GM19372 (cell line): ENCODE measurements at regions not wholly inside any gene's neighbourhood (a gene's known extent, or its start where the extent isn't known, plus 50 kb on each side); places are given as distances from the start of the nearest gene placed in this dataset.

Source experiments
- ATAC-seq: cut with Tn5 transposase; IDR thresholded peaks from one replicate; pipeline ENCODE4 v1.9.1; 2021; ENCODE audit warnings: mild to moderate bottlenecking, low read depth, moderate library complexity; ENCODE audit not compliant: unreplicated experiment

DNA sequence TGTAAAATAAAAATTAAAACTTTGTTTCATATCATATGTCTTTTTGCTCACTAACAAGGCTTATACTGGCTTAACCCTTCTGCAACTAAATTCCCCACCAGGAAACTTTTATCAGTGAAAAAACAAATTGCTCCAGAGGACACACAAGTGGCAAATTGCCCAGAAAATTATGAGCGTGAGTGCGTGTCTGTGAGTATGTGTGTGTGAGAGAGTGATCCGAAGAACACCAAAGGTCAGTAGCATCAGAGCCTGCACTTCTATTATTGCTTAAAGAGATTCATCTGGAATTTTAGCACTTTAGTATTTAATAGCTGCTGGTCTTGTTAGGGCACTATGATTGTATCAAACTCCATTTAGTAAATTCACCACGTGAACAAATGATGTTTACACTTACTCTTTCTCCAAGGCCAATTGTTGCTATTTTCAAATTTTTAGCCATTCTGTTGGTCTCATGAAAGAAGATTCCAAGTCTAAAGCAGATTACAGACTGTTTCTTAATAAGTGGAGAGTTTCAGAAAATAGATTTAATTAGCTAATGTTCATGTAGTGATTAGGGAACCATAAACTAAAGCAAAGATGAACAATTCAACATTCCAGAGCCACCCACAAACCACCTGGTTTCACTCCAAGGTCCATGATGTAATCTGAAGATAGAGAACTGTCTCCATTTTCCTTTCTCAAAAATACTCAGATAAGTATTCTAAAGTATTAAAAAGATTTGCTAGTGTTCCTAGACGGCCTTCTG, 91.1 kb upstream of the IL12A start:
- no peak for ATAC-seq

DNA sequence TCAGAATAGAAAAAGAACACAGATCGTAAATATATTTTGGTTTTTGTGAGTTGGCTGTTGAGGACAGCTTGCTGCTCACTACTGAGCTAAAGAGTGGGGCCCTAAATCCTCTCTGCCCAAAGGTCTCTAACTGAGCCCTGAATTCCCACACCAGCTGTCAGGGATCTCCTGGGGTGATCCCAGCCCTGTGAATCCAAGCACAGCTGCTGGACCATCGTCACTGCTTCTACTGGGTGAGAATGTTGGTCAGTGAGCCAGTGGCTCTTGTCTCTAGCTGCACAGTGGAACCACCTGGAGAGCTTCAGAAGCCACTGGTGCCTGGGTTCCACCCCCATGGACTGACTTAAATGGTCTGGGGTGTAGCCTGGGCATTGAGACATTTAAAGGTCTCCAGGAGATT, 90.5 kb upstream of the IL12A start:
- no peak for ATAC-seq

DNA sequence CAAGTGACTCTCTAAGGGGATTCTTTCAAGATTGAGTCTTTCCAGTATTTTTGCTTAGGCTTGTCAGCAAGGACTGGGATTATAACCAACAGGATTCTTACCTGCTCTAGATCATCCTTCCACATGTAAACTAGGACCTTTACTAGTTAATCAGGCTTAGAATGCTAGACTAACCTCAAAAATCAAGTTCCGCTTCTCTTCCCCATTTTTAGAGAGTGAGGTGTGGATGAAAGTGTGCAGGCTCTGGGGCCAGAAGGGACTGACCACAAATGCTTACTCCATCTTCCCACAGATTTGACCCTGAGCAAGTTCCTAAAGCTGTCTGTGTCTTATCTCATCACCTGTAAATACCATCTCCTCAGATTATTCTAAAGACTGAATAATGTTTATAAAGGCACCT, 89.5 kb upstream of the IL12A start:
- ATAC-seq = no peak

DNA sequence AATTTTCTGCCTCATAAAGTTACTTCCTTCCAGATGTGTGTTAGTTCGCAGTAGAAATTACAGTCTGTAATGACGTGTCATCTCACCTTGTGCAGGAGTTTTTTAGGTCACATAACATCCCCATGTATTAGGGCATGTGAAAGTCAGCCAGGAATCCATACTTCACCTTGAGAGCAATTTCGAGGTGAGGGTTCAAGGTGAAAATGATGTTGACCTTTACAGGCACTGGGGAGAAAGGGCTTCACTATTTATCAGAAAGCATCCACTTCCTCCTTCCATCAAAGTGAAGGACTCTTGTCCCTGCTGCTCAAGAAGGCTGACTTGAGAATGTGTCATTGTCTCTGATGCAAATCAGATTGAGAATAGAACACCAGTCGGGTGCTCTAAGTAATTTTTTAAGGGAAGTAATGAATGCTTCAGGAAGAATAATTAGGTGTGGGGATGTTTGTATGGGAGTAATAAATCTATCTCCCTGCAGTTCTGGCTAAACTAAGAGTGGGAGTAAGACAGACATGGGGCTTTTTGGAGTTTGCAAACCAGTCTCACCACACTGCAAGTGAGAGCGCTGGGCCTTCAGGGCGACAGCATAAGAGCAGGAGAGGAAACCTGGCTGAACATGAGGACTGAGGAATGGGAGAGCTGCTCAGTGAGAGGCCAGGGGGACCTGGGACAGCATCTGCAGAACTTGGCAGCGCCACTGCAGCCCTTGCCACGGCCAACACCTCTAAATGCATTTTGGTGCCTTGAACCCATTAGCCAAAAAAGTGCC, 85.9 kb upstream of the IL12A start:
- ATAC-seq = peak; percentile 51

DNA sequence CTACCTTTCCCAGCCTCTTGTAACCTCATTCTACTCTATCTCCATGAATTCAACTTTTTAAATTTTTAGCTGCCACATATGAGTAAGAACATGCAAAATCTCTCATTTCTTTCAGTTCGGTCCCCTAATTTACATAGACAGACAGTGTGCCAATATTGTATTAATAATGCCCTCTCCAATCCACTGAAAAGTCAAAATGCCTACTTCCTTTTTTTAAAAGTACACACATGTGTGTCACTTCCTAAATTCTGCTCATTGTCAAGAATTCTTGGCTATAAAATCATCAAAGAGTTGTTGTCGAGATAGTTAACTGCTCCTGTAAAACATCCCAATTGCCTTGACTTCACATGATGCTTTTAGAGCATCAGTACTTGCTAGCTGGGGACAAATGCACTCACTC, 84.2 kb upstream of the IL12A start:
- no peak for ATAC-seq

DNA sequence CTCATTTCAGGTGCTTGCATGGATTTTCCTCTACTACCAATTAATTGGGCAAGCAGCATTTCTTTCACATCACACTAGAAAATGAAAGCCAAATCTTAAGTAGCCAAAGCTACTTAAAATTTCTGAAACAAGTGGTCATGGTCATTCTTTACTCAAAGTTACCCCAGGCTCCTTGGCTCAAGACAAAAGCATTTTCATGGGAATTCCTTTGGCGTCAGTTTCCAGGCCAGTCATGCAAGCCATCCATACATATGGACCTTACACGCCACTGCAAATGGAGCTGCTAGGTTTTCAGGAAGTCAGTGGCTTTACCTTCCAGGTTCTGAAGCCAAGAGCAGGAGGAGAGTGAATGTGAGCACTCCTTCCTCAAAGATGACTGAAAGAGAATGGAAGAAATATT, 83.7 kb upstream of the IL12A start:
- ATAC-seq = no peak

DNA sequence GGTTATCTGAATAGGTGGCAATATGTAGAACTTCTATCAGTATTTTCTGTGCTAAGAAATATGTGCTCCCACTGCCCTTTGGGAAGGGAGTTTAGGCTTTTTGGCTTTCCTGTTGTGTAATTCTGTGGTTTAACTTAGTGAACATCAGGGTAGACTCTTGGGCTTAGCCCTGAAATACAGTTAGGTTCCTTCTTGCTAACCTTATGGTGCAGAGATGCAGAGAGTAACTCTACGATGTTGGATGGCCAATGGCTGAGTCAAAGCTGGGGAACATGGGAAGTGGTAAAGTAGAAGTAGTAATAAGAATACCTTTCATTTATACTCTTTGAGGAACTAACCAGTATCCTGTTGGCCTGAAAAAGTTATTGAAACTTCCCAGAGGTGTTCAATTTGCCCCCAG, 80.8 kb upstream of the IL12A start:
- ATAC-seq = no peak

DNA sequence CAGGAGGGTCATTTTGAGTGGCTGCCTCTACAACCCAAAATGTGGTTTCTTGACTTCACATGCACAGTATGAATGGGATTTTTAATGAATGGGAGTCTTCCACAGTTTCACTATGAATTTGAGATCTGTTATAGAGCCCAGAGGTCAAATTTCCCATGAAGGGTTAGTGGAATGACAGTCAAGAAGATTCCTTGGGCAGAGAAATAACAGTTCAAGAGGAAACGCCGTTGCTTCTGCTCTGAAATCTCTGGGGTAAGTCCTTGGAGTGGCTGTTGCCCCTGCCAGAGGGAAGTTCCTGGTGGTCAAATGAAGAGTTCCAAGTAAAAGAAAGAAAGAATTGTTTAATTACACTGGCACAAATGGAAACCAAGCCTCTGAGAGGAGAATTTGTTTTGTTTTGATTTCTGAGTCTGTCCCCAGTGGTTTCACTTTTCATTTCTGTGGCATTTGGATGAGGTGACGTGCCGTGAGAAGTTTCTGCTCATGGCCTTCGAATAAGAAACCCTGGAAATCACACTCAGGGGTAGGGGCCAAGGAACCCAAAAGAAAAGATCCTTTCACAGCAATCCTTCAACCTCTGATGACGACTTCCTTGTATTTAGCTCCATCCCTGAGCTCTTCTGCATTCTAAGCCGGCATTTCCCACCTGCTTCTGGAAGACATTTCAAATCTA, 77.5 kb upstream of the IL12A start:
- ATAC-seq = peak; percentile 90

DNA sequence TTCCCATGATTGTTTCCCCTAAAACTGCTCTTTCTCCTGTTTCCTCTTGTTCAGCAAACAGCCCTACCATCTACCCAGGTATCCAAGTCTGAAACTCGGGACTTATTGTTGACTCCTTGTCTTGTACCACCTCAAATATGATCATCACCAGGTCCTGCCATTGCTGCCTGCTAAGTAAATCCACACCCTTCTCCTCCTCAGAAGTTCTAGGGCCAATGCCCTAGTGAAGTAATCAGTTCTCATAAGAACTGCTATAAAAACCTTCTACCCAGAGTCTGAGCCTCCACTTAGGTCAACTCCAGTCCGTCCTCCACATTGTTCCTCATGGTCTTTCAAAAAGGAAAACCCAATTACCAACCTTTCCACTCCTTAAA, 77.0 kb upstream of the IL12A start:
- no peak for ATAC-seq

DNA sequence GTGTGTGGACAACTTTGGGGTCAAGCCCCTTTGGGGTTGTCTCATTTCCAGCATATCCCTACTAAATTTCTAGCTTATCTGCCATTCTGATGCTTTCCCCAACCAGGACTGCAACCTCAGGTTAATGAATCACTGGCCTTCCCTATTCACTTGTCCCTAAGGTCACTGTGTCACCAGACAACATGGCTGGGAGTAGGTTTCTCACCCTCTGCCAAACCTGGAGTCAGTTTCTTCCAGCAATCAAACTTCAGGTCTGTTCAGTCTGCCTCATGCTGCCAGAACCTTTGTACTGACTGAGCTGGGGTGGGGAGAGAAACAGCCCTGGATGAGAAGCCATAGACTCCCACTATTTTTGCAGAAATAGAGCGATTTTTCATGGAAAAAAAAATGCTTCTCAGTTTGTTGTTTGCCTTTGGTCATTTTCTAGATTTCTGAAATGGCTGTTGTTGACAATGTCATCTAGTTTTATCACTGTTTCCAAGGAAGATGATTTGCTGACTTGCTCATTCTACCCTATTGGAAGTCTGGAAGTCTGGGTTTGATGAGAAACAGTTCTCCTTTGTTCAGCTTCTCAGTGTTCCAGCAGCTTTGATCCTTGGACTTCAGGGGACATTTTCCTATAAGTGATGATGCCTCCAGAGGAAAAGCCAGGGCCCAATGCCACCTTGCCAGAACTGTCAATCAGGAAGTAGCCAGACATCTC, 74.8 kb upstream of the IL12A start:
- no peak for ATAC-seq

DNA sequence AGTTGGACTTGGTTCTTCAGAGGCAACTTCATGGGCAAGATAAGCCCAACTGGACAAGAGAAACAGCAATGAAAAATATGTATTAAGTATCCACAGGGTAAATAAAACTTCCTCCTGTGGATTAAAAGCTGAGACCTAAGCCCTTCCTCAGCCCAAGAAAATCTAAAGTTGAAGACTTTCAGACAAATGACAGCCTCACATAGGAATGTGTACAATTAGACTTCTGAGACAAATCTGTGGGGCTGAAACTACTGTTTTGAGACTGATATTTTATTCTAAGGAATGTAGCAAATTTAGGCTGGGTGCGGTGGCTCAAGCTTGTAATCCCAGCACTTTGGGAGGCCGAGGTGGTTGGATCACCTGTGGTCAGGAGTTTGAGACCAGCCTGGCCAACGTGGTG, 74.2 kb upstream of the IL12A start:
- no peak for ATAC-seq

DNA sequence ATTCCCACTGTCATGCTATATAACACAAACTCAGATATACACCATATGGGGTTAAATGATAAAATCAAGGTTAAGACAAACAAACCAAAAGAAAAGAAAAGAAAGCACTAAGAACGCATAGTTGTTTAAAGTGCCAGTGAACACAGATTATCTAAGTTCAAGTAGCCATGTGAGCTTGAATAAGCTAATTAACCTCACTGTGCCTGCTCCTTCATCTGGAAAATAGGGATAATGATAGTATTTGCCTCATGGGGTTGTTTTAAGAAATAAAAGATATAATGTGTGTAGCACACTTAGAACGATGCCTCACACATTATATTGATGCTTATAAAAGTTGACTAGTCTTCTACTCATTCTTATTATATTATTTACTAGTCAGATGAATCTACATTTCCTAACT, 72.6 kb upstream of the IL12A start:
- ATAC-seq = no peak

DNA sequence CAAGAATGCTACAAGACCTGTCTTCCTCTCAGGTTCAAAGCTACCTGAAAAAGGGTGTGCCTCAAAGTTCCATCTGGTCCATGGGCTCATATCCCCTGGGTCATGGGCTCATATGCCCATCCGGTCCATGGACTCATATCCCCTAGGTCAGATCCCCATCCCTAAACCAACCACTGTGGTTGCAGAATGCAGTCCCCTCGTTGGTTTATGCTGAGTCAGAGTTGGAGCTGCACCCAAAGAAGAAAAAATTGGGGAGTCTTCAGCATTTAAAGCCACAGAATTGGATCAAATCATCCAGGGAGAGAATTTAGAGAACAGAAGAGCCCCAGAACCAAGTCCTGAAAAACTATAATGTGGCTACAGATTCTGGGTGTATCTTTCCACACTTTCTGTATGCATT, 71.5 kb upstream of the IL12A start:
- no peak for ATAC-seq

DNA sequence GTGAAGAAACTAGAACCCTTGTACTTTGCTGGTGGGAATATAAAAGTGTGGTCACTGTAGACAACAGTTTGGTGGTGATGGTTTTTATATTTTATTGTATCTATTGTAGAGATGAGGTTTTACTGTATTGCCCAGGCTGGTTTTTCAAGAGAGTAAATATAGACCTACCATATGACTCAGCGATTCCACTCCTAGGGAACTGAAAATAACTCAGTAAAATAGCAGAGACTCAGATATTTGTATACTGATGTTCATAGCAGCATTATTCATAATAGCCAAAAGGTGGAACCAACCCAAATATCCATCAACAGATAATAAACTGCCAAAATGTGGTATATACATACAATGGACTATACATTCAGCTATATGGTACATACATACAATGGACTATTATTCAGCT, 68.8 kb upstream of the IL12A start:
- peak; percentile 58 for ATAC-seq

DNA sequence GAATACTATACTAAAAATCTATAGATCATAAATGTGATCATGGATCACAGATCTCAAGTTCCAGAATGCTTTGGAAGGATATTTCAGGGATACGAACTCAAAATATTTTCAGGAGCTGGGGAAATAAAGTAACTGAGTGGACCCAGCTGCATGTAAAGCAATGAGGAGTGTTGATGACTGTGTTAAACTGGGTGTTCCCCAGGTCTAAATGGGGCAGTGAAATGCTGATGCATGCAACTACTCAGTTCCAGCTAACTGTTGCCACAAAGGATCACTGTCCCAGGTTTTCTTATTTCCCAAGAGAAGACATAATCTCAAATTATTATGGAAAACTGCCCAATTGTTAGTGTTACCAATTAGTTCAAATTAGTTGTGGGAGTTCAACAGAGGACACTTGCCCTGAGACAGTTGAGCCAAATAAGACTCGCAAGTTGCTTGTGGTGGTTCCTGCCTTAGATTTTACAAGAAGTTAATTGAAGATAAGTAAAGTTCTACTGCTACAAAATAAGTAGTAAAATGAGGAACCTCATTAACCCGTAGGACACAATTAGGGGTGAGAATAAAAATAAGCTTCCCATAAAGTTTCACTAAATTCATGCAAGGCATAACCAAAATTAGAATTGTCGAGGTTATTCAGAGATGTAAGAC, 66.3 kb upstream of the IL12A start:
- no peak for ATAC-seq

DNA sequence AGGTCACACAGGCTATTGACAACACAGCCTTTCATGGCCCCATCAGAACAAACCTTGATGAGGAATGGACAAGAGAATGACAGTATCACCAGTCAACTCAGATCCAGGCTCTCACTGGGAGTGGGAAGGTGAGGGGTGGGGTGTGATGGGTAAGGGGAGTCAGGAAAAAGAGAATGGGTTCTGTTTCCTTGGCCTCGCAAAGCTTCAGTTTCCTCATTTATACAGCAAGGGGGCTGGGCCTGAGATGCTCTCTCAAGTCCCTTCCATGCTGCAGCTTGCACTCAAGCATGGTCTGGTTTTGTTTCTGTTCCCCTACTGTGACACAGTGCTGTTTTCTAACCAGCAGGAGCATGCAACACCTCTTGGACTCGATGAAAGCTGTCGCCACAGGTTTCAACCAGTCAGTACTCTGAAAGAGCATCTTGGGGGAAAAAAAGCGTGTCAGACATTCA, 65.7 kb upstream of the IL12A start:
- peak; percentile 93 for ATAC-seq

DNA sequence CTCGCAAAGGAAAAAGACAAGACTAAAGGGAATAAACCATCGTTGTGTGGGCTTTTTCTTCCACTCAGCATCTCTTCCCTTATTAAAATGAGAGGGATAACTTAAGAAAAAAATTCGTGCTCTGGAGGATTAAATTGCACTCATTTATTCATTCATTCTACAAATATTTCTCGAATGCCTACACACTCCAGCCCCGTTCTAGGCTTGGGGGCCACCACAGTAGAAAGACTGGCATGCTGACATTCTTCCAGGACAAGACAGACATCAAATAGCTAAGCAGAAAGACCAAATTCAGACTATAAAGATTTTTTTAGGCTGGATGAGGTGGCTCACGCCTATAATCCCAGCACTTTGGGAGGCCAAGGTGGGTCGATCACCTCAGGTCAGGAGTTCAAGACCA, 65.3 kb upstream of the IL12A start:
- ATAC-seq = no peak

DNA sequence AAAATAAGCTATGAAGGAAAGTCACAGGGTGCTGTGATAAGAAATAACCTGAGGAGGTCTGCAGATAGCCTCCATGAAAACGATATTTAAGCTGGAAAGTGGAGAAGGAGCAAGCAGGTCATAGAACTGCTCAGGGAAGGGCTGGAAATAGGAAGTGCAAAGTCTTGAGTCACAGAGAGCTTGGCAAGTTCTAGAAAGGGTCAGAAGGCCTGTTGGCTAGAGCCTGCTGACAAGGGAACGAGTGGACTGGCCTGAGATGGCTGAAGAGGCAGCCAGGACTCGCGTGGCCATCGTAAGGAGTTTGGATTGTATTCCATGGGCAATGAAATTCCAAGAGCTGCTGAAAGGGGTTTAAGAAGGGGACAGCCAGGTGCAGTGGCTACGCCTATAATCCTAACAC, 64.7 kb upstream of the IL12A start:
- no peak for ATAC-seq

DNA sequence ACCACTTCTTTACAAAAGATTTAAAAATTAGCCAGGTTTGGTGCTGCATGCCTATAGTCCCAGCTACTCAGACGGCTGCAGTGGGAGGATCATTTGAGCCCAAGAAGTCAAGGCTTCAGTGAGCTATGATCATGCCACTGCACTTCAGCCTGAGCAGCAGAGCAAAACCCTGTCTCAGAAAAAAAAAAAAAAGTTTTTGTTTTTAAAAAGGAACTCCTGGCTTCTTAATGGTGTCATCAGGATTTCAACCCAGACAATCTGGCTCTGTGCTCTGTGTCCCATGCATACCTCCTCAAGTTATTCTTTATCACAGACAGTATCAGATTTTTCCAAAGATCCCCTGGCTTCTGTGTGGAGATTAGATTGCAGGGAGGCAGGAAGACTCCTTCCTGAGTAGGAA, 64.2 kb upstream of the IL12A start:
- ATAC-seq = no peak

DNA sequence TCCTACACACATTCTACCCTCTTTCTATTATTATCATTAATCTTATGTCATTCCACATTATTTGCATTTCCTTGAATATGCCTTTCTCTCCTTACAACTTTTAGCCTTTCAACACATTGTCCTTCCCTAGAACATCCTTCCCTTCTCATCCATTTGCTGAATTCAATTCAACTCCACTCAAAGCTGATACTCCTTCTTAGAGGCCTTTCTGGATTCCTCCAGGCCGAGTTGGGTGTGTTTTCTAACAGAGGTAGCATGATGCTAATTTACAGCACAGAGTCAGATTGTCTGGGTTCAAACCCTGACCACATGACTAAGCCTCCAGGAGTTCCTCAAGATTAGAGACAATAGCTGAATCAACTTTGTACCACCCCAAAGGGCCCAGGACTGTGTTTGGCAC, 63.4 kb upstream of the IL12A start:
- no peak for ATAC-seq

DNA sequence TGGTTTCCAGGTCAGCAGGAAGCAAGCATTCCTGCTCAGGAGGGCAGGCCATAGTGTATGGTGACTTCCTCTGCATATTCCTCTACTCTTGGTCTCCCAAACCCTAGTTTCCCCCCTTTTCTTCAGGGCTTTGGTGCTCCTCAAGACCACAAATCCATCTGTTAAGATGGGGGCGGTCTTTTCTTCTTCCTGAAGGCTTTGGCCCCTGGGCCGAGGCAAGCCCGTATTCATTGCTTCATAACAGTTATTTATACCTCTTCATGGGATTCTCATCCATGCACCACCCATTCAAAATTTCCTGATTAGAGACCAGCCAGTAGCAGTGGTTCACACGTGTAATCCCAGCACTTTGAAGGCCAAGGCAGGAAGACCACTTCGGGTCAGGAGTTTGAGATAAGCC, 62.1 kb upstream of the IL12A start:
- ATAC-seq = no peak
